Omental fat pad (tissue), 3 donors: ENCODE measurements at regions not wholly inside any gene's neighbourhood (a gene's known extent, or its start where the extent isn't known, plus 50 kb on each side); places are given as distances from the start of the nearest gene placed in this dataset.

Source experiments
- ATAC-seq: fragments of 150-250 bp; one replicate; pipeline ENCODE4 v1.9.1; 2016; ENCODE audit warnings: mild to moderate bottlenecking, moderate library complexity; ENCODE audit not compliant: low FRiP score
- DNase-seq: peaks from one replicate; pipeline ENCODE4 v3.0.0-alpha.2; 2019; ENCODE audit warnings: low spot score
- TF ChIP-seq, protein P1 (sequence below), 3 donors: fragments of 450-650 bp; IDR thresholded peaks; one replicate each; pipeline ENCODE4 v1.5.1; 2016 to 2017; ENCODE audit warnings: antibody characterized with exemption in 3 of 3, mild to moderate bottlenecking in 3 of 3, moderate library complexity in 2 of 3

DNA sequence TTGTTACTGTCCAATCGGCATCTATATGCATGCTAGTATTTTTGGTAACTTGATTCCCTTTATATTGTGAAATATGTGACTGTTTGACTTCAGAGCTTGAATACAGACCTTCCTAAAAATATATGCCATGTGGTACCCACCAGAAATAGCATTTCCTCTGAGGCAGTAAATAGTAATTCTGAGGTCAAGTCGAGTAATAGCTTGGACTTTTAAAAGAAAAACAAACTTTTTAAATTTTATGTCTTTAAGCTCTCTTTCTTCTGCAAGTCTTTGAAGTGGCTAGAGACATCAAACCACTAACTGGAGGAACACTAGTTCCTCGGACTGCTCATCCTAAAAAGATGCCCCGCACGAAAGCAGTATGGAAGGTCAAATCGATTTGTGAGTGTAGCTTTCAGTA is 396.8 kb upstream of the SLC14A2 start:
- no peak for ATAC-seq
- TF ChIP-seq, protein P1, sequence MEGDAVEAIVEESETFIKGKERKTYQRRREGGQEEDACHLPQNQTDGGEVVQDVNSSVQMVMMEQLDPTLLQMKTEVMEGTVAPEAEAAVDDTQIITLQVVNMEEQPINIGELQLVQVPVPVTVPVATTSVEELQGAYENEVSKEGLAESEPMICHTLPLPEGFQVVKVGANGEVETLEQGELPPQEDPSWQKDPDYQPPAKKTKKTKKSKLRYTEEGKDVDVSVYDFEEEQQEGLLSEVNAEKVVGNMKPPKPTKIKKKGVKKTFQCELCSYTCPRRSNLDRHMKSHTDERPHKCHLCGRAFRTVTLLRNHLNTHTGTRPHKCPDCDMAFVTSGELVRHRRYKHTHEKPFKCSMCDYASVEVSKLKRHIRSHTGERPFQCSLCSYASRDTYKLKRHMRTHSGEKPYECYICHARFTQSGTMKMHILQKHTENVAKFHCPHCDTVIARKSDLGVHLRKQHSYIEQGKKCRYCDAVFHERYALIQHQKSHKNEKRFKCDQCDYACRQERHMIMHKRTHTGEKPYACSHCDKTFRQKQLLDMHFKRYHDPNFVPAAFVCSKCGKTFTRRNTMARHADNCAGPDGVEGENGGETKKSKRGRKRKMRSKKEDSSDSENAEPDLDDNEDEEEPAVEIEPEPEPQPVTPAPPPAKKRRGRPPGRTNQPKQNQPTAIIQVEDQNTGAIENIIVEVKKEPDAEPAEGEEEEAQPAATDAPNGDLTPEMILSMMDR (IDR thresholded peaks at IDR 0.05) = no peak
- DNase-seq = no peak

DNA sequence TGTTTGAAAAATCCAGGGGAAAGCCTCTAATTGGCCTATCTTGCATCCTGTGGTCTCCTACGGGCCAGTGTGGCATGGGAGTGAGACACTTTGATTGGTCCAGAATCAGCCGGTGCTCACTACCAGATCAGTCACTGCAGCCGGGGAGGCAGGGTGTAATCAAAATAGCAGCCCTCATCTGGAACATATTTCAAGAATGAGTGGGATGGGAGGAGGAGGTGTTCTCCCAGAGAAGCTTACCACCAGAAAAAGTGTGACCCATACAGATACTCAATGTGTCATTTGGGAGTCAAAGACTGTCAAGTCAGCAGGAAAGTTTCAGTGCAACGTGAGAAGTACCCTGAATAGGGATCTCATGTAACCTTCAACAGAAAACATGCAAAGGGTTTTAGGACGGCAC is 393.9 kb upstream of the SLC14A2 start:
- DNase-seq = no peak
- TF ChIP-seq, protein P1 (IDR thresholded peaks at IDR 0.05) = no peak

DNA sequence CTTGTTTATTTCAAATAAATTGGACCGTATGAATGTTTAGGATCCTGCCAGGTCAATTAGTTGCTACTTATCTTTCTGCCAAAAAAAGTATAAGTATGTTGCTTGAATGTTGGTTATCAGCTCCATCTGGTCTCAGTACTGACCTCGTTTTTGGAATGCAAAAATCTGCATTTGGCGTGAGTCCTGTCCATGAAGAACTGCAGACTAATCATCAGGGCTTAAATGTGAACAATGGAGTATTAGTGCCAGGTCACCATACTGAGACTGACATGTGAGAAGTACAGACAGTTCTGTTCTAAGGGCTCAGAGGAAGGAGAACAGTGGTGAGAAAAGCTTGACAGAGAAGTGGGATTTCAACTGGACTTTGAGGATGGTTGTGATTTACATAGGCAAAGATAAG is 393.1 kb upstream of the SLC14A2 start:
- no peak for ATAC-seq
- TF ChIP-seq, protein P1 (IDR thresholded peaks at IDR 0.05) = no peak
- DNase-seq = no peak

More for the DNA sequence above, 393.9 kb upstream of the SLC14A2 start:
- no peak for ATAC-seq

DNA sequence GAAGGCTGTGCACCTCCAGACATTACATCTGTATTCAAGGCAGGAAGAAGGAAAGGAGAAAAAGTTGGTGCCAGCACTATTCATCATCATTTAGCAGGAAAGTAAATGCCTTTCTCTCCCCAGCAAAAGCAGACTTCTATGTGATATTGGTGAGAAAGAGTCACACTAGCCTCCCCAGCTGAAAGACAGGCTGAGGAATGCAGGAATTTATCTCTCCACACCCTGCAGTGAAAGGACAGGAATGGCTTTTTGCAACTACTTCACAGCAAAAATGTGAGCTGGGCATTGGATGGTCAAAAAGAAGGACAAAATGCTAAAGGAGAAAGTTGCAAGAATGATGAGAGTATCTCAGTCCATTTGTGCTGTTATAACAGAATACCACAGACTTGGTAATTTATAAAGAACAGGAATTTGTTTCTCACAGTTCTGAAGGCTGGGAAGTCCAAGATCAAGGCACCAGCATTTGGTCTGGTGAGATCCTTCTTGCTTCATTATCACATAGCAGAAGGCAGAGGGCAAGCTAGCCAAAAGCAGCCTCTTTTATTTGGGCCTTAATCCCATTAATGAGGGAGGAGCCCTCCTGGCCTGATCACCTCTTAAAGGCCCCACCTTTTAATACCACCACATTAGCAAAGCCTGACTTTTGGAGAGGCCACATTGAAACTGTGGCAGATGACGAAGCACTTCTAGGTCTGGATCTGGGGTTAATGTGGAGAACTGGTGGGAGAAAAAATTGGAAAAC is 388.1 kb upstream of the SLC14A2 start:
- DNase-seq (no peak), ATAC-seq (no peak)
- TF ChIP-seq, protein P1 (IDR thresholded peaks at IDR 0.05) = no peak

DNA sequence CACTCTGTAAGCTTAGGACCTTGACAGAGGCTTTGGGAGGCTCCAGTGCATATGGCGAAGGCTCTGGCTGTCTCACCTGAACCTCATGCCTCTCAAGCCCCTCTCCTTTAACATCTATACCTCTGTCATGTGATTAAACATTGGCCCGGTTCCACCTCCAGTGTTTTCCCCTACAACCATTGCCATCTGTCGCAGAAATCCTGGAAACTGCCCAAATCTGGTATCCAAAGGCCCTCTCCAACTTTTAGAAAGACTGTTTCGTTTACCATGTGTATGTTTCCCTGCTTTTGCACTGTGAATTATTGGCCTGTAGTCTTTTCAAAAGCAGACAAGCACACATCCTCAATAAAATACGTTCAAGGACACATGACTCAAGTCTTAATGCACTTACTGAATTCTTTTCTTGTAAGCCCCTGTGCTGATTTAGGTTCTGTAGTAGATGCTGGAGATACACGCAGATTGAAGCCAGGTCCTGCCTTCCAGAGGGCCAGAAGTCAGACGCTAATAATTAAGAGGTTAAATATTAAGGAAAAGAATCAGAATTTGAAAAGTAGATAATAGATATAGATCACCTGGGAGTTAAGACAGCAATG is 386.4 kb upstream of the SLC14A2 start:
- DNase-seq (no peak), ATAC-seq (no peak)
- TF ChIP-seq, protein P1 (IDR thresholded peaks at IDR 0.05) = no peak

DNA sequence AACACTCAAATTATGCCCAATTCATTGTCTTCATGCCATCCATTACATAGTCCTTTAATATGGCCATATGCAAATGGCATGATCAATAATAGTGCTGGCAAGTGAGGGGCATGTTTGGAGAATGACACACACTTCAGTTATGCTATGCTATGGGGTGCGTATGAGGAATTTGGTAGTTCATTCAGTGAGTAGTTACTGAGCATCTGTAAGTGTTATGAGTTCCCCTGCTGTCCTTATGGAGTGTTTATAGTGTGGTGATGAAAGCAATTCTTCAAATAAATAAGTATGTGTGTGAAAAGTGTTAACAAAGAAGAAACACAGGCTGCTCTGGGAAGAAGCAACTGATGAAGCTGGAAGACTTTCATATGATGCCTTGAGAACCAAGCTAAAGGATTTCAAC is 383.7 kb upstream of the SLC14A2 start:
- DNase-seq (no peak), ATAC-seq (no peak)
- TF ChIP-seq, protein P1 (IDR thresholded peaks at IDR 0.05) = no peak

DNA sequence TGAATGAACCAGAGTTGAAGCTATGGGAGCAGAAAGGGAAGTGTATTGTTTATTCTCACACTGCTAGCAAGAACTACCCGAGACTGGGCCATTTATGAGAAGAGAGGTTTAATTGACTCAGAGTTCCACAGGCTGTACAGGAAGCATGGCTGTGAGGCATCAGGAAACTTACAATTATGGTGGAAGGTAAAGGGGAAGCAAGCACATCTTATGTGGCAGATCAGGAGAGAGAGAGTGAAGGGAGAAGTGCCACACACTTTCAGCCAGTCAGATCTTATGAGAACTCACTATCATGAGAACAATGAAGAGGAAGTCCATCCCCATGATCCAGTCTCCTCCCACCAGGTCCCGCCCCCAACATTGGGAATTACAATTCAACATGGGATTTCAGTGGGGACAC is 383.2 kb upstream of the SLC14A2 start:
- DNase-seq = no peak
- TF ChIP-seq, protein P1 (IDR thresholded peaks at IDR 0.05) = no peak
- no peak for ATAC-seq
